ENCODE measurements at regions not wholly inside any gene's neighbourhood (a gene's known extent, or its start where the extent isn't known, plus 50 kb on each side); places are given as distances from the start of the nearest gene placed in this dataset.
A peak's percentile ranks its signal among the peaks of the same experiment; 100 is the strongest.

- TF ChIP-seq SMC3 (conservative IDR thresholded peaks at IDR 0.05; ENCODE audit: insufficient read depth, low read depth, low read length): no peak
- no peak for TF ChIP-seq ZNF431 (CRISPR knock-in tag; IDR thresholded peaks at IDR 0.05)
- TF ChIP-seq OTX1 (CRISPR knock-in tag; IDR thresholded peaks at IDR 0.05): no peak
- no peak for TF ChIP-seq TCF7 (IDR thresholded peaks at IDR 0.05; ENCODE audit: borderline replicate concordance)
- TF ChIP-seq SRSF7 (optimal IDR thresholded peaks at IDR 0.05; ENCODE audit: low read depth, low read length): no peak
- no peak for TF ChIP-seq HDGF (IDR thresholded peaks at IDR 0.05)
- no peak for TF ChIP-seq CHD1 (IDR thresholded peaks at IDR 0.05; ENCODE audit: low read length)
- no peak for TF ChIP-seq ZBTB1 (CRISPR knock-in tag; IDR thresholded peaks at IDR 0.05; ENCODE audit: borderline replicate concordance, low read depth)
- TF ChIP-seq CC2D1A (IDR thresholded peaks at IDR 0.05): no peak
- TF ChIP-seq HNRNPL (IDR thresholded peaks at IDR 0.05; ENCODE audit: low read depth, low read length): no peak
- no peak for TF ChIP-seq ARHGAP35 (IDR thresholded peaks at IDR 0.05; ENCODE audit: partially characterized antibody)
- no peak for TF ChIP-seq MAX (CRISPR knock-in tag; IDR thresholded peaks at IDR 0.05)
- TF ChIP-seq KAT2B (IDR thresholded peaks at IDR 0.05; ENCODE audit: low read depth, low read length): no peak
- no peak for TF ChIP-seq ZNF3 (CRISPR knock-in tag; IDR thresholded peaks at IDR 0.05)
- no peak for TF ChIP-seq PPARD (CRISPR knock-in tag; IDR thresholded peaks at IDR 0.05)
- TF ChIP-seq SUPT5H (IDR thresholded peaks at IDR 0.05): no peak
- TF ChIP-seq POLR2AphosphoS2 (IDR thresholded peaks at IDR 0.05; ENCODE audit: low read length): no peak
- TF ChIP-seq FIP1L1 (IDR thresholded peaks at IDR 0.05; ENCODE audit: low read depth, low read length, poor library complexity, severe bottlenecking): no peak
- TF ChIP-seq EZH2 (IDR thresholded peaks at IDR 0.05; ENCODE audit: borderline replicate concordance, low read depth, low read length): no peak
- TF ChIP-seq ZNF347 (CRISPR knock-in tag; IDR thresholded peaks at IDR 0.05; ENCODE audit: low read depth): no peak
- TF ChIP-seq RAD51 (IDR thresholded peaks at IDR 0.05; ENCODE audit: borderline replicate concordance, low read depth): no peak
- TF ChIP-seq BMI1 (IDR thresholded peaks at IDR 0.05; ENCODE audit: low read length): no peak
- TF ChIP-seq WHSC1 (IDR thresholded peaks at IDR 0.05; ENCODE audit: low read length): no peak
- peak; percentile 93 for TF ChIP-seq IRF9 (tag; IDR thresholded peaks at IDR 0.05)
- TF ChIP-seq FOXA1 (IDR thresholded peaks at IDR 0.05; ENCODE audit: borderline replicate concordance): no peak
- no peak for TF ChIP-seq CHD2 (IDR thresholded peaks at IDR 0.05; ENCODE audit: low read depth, low read length)
- no peak for TF ChIP-seq YBX1 (IDR thresholded peaks at IDR 0.05)
- TF ChIP-seq ADNP (tag; IDR thresholded peaks at IDR 0.05): no peak
- TF ChIP-seq JUN (IDR thresholded peaks at IDR 0.05; ENCODE audit: borderline replicate concordance, low read depth, low read length): peak; percentile 92
- peak; percentile 76; the same call in 1 of the 2 replicates for TF ChIP-seq JUN (CRISPR knock-in tag; IDR thresholded peaks at IDR 0.05; ENCODE audit: borderline replicate concordance)
- no peak for TF ChIP-seq HDAC8 (tag; IDR thresholded peaks at IDR 0.05)
- TF ChIP-seq ZNF311 (CRISPR knock-in tag; IDR thresholded peaks at IDR 0.05): peak; percentile 51; the same call in 1 of the 2 replicates
- TF ChIP-seq RBM39 (optimal IDR thresholded peaks at IDR 0.05; ENCODE audit: low read depth, low read length): no peak
- TF ChIP-seq NEUROD1 (IDR thresholded peaks at IDR 0.05; ENCODE audit: borderline replicate concordance, low read depth, low read length, partially characterized antibody): peak; percentile 39
- no peak for TF ChIP-seq CAMTA2 (CRISPR knock-in tag; conservative IDR thresholded peaks at IDR 0.05)
Observed at GRCh38 chr2:207311316-207312005, 145.7 kb upstream of the KLF7 start (continued).

Data from K562 (cell line).